ENCODE measurements at regions not wholly inside any gene's neighbourhood (a gene's known extent, or its start where the extent isn't known, plus 50 kb on each side); places are given as distances from the start of the nearest gene placed in this dataset.

GRCh38 chr15:92289733-92290132 is 103.9 kb upstream of the ST8SIA2 start:
- H3K9me3 ChIP-seq (ENCODE audit: control insufficient read depth in 1 of 2, insufficient read depth in 1 of 2, low read depth in 1 of 2, low read length in 2 of 2): no peaks in the 10 kb centered on the region
- no peak overlapping the region for H2AFZ ChIP-seq (ENCODE audit: low read depth, low read length, poor library complexity, severe bottlenecking)
- intact Hi-C loops (cut with micrococcal nuclease): no loop called here
- DNase-seq (ENCODE audit: low read depth, low spot score) (no peak), ATAC-seq (no peak)
- RAD21 ChIA-PET (ENCODE audit: low non-redundant PET in 1 of 2, low total read pairs in 2 of 2, uncharacterized antibody in 2 of 2, unreplicated experiment in 2 of 2): no interaction called here
- CTCF ChIA-PET: no interaction called here
- no peaks in the 10 kb centered on the region for H4K20me1 ChIP-seq (ENCODE audit: insufficient read depth)
- H3K4me1 ChIP-seq (ENCODE audit: control insufficient read depth in 1 of 2, insufficient read depth in 2 of 2, low read length in 2 of 2): no peaks in the 10 kb centered on the region
- no TSS peak for BruUV-seq (replicated peaks)
- no peaks in the 10 kb centered on the region for H3K36me3 ChIP-seq (ENCODE audit: control insufficient read depth in 1 of 2, insufficient read depth in 2 of 2, low read length in 2 of 2)
- H3K9me2 ChIP-seq (ENCODE audit: insufficient read depth): no peaks in the 10 kb centered on the region
- peaks cover 36% of the 10 kb centered on the region for H3K27me3 ChIP-seq (ENCODE audit: insufficient read depth, low read length)
- no peak overlapping the region for H3K4me3 ChIP-seq (replicated peaks in 1 of 2; ENCODE audit: low read depth in 1 of 2, low read length in 2 of 2)
- H3K27ac ChIP-seq (ENCODE audit: low read depth, low read length): no peak overlapping the region
- TF ChIP-seq ELF1 (IDR thresholded peaks at IDR 0.05; ENCODE audit: borderline replicate concordance, low read depth): no peak
- no peak for TF ChIP-seq POLR2A (IDR thresholded peaks at IDR 0.05; ENCODE audit: borderline replicate concordance, extremely low read depth, insufficient read depth, insufficient read length)
- TF ChIP-seq ZBTB33 (IDR thresholded peaks at IDR 0.05; ENCODE audit: extremely low read depth, insufficient replicate concordance, low read length): no peak
- TF ChIP-seq MAX (IDR thresholded peaks at IDR 0.05): no peak
- no peak for TF ChIP-seq ATF3 (IDR thresholded peaks at IDR 0.05)
- no peak for TF ChIP-seq ZFX (IDR thresholded peaks at IDR 0.05)
- TF ChIP-seq SIN3A (IDR thresholded peaks at IDR 0.05; ENCODE audit: low read depth): no peak
- H3K4me2 ChIP-seq (ENCODE audit: low read length): no peak overlapping the region
- H3K9ac ChIP-seq (ENCODE audit: low read length): no peak overlapping the region
- POLR2A ChIA-PET: no interaction called here
- H3K79me2 ChIP-seq (ENCODE audit: insufficient read depth, low read length): no peaks in the 10 kb centered on the region

- ATAC-seq (no peak), DNase-seq (ENCODE audit: low read depth, low spot score) (no peak)
- Histone ChIP-seq H3K9me3 (ENCODE audit: control insufficient read depth in 1 of 2, insufficient read depth in 1 of 2, low read depth in 1 of 2, low read length in 2 of 2) (no peaks in the 10 kb centered on the region), H3K4me1 (ENCODE audit: control insufficient read depth in 1 of 2, insufficient read depth in 2 of 2, low read length in 2 of 2) (no peaks in the 10 kb centered on the region), H3K9me2 (ENCODE audit: insufficient read depth) (no peaks in the 10 kb centered on the region), H3K27me3 (ENCODE audit: insufficient read depth, low read length) (peaks cover 36% of the 10 kb centered on the region), H3K4me2 (ENCODE audit: low read length) (no peak overlapping the region), H3K27ac (ENCODE audit: low read depth, low read length) (no peak overlapping the region), H3K36me3 (ENCODE audit: control insufficient read depth in 1 of 2, insufficient read depth in 2 of 2, low read length in 2 of 2) (no peaks in the 10 kb centered on the region), H3K79me2 (ENCODE audit: insufficient read depth, low read length) (no peaks in the 10 kb centered on the region), H3K4me3 (replicated peaks in 1 of 2; ENCODE audit: low read depth in 1 of 2, low read length in 2 of 2) (no peak overlapping the region), H3K9ac (ENCODE audit: low read length) (no peak overlapping the region), H4K20me1 (ENCODE audit: insufficient read depth) (no peaks in the 10 kb centered on the region), H2AFZ (ENCODE audit: low read depth, low read length, poor library complexity, severe bottlenecking) (no peak overlapping the region)
- ChIA-PET CTCF (no interaction called here), POLR2A (no interaction called here), RAD21 (ENCODE audit: low non-redundant PET in 1 of 2, low total read pairs in 2 of 2, uncharacterized antibody in 2 of 2, unreplicated experiment in 2 of 2) (no interaction called here)
- intact Hi-C loops (cut with micrococcal nuclease): no loop called here
- TF ChIP-seq SRF (IDR thresholded peaks at IDR 0.05; ENCODE audit: low read depth): no peak
- TF ChIP-seq ELF1 (IDR thresholded peaks at IDR 0.05; ENCODE audit: borderline replicate concordance, low read depth): no peak
- no TSS peak for BruUV-seq (replicated peaks)
These were observed 103.2 kb upstream of the ST8SIA2 start for GRCh38 chr15:92290359-92290992.

Measured in HCT116 (cell line).